ENCODE measurements at regions not wholly inside any gene's neighbourhood (a gene's known extent, or its start where the extent isn't known, plus 50 kb on each side); places are given as distances from the start of the nearest gene placed in this dataset.
A peak's percentile ranks its signal among the peaks of the same experiment; 100 is the strongest.

DNA sequence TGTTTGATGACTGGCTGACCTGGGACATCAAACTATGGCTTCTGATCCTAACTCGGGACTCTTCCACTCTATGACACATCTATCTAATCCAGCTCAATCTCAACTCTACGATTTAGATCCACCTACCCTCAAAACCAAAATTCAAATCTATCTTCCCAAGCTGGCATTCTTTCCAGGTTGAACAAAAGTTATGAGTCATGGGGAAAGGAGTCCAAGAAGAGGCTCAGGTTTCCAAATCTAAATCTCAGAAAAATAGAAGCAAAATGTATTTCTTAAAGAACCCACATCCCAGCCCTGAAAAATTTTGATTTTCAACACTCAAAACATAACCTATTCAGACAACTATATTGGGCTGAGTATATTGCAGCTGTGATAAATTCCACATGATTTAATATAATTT, 143.9 kb upstream of the IPO5 start:
- no peak for DNase-seq

GRCh38 chr13:97810152-97810551, 143.3 kb upstream of the IPO5 start:
- DNase-seq, result peak; percentile 12

GRCh38 chr13:97822377-97822776, 131.1 kb upstream of the IPO5 start:
- DNase-seq, result no peak

DNA sequence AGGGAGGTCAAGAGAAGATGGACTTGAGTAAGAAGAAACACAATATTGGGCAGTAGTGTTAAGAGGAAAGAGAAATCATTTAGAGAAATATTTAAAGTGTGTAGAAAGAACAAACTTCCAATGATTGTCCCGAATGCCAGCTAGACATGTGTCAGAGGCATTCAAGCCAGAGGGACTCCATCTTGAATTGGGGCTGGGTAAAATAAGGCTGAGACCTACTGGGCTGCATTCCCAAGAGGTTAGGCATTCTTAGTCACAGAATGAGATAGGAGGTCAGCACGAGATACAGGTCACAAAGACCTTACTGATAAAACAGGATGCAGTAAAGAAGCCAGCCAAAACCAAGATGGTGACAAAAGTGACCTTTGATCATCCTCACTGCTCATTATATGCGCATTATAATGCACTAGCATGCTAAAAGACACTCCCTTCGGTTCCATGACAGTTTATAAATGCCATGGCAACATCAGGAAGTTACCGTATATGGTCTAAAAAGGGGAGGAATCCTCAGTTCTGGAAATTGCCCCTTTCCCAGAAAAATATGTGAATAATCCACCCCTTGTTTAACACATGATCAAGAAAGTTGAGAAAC, 127.0 kb upstream of the IPO5 start:
- DNase-seq, result no peak

DNA sequence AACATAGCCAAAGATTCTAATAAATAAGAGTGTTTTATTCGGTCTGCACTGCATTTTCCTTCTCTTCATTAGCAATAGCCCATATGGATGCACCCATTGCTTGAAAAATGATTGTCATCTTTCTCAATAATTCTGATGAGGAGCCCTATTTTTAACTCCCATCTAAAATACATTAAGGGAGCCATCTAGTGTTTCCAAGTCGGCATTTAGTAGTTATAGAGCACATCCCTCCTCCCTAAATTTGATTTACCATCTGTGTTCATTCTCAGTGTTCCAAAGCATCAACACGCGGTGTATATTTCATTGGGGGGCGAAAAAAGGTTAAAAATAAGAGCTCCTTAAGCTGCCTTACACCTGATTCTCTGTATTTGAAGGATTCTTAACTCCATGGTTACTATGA, 119.2 kb upstream of the IPO5 start:
- DNase-seq, result peak; percentile 7

GRCh38 chr13:97843189-97843588, 110.3 kb upstream of the IPO5 start:
- no peak for DNase-seq

DNA sequence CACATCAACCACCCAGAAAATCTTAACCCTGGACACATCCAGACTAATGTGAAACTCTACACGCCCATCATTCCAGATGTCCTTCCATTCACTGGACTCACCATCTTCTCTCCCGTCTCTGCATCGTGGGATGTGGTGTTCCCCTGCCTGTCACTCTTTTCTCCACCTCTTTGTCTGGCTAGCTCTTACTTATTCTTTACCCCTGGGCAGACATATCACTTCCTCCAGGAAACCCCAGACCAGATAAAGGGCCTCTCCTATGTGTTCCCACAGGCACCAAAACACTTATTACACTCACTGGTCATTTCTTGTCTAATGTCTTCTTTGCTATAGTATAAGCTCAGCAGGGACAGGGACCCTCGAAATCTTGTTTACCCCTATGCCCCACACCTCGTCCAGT, 109.3 kb upstream of the IPO5 start:
- no peak for DNase-seq

DNA sequence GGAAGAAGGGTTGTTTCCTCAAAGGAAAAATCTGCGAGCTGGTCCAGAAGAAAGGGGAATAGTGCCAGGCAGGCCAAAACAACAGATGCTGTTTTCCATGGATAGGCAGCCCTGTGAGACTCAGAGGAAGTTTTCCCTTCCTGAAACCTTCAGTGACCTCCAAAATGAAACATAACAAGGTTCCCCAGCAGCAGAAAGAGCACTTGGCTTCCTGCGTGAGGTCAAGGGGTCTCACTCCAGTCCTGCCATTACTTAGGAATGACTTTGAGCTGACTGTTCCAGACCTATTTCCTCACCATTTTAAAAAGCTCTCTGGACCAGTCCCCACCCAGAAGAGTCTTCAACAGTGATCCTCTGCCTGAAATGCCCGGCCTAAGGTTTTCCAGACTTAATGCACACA, 104.6 kb upstream of the IPO5 start:
- DNase-seq, result no peak

GRCh38 chr13:97849305-97849704, 104.2 kb upstream of the IPO5 start:
- DNase-seq, result no peak

DNA sequence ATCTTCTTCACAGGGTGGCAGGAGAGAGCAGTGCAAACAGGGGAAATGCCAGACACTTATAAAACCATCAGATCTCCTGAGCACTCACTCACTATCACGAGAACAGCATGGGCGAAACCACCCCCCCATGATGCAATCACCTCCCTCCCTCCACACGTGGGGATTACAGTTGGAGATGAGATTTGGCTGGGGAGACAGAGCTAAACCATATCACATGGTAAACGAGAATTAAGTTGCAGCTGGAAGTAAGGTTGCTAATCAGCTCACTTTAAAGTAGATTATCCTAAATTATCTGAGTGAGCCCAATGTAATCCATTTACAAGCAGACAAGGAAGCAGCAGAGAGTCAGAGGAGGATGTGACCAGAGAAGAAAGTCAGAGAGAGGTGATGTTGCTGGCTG, 102.2 kb upstream of the IPO5 start:
- no peak for DNase-seq

DNA sequence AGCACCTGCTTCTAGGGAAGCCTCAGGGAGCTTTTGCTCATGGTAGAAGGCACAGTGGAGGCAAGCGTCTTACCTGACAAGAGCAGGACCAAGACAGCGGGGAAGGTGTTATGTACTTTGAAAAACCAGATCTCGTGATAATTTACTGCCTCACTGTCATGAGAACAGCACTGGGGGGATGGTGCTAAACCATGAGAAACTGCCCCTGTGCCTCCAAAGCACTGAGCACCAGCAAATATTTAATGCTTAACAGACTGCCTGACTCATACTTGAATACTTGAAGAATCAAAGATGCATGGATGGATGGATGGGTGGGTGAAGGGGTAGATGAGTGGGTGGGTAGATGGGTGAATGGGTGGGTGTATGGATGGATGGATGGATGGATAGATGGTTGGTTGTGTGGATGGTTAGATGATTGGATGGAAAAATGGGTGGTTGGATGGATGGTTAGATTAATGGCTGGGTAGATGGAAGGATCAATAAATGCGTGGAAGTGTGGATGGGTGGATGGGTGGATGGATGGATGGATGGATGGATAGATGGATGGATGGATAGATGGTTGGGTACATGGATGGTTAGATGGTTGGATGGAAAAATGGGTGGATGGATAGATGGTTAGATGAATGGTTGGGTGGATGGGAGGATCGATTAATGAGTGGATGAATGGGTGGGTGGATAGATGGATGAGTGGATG, 101.1 kb upstream of the IPO5 start:
- DNase-seq, result no peak

- DNase-seq, result no peak
These were observed 99.9 kb upstream of the IPO5 start for GRCh38 chr13:97853550-97853949.

- peak; percentile 72 for DNase-seq
These were observed 97.7 kb upstream of the IPO5 start for GRCh38 chr13:97855570-97856303.

- DNase-seq, result no peak
These were observed 97.2 kb upstream of the IPO5 start for GRCh38 chr13:97856304-97856675.

DNA sequence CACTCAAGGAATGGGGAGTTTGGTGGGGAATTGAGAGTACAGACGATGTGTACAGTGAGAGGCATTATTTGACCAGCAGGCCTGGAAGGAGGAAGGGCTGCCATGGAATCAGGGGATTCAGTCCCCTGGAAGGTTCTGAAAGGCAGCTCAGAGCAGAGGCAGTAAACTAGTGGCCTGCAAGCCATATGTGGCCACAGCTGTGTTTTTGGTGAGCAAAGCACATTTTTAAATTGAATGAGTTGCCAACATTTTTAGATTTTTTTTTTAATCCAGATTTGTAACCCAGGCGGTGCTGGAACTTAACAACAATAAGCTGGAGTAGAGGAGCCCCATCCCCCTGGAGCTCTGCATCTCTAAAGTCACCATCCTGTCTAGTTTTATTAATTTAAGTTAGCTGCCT, 95.3 kb upstream of the IPO5 start:
- no peak for DNase-seq

DNA sequence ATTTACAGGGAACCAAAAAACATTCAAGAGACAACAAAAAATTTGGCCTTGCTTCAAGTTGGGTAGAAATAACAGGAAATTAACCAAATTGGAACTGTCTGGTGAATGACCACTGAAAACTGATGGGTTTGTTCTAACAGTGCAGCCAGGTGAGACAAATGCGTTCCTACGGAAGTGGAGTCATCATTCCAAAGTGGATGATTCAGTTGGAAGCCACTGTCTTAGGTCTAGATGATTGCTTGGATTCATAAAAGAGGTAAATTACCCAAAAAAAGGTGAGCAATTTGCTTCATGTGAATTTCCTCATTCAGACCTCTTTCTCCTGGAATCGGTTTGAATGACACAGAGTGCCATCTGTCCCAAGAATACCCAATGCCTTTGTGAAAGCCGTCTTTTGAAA, 87.1 kb upstream of the IPO5 start:
- DNase-seq, result no peak

DNA sequence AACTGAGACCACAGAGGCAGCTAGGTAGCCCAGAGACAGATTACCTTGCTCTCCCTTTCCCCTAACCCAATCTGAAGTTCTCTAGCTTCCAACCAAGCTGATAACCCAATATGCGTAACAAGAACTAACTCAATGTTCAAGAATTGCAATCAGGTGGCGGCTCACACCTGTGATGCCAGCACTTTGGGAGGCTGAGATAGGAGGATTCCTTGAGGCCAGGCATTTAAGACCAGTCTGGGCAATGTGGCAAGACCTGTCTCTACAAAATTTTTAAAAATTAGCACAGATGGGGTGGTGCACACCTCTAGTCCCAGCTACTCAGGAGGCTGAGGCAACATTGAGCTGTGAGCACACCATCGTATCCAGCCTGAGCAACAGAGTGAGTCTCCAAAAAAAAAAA, 86.7 kb upstream of the IPO5 start:
- DNase-seq, result no peak

- no peak for DNase-seq
These were observed 80.1 kb upstream of the IPO5 start for GRCh38 chr13:97873398-97873797.

GRCh38 chr13:97875218-97875617, 78.3 kb upstream of the IPO5 start:
- DNase-seq, result no peak

DNA sequence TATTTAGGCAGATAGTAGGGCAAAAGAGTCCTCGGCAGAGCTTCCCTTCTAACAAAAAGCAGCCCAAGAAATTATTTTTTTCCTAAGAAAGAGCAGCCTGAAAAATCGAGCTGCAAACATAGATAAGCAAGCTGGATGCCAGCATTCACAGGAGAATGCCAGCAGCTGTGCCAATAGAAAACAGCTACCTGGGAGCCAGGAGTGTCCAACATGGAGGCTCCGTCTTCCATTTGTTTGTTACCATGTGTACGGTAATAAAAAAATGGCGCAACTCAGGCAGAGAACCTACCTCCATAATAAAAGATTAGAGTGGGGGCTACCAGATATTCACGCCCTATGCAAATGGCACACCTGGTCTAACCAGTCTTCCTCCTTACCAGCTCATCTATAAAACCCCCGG, 77.6 kb upstream of the IPO5 start:
- DNase-seq, result no peak

GRCh38 chr13:97878431-97879375, 74.8 kb upstream of the IPO5 start:
- no peak for DNase-seq

DNA sequence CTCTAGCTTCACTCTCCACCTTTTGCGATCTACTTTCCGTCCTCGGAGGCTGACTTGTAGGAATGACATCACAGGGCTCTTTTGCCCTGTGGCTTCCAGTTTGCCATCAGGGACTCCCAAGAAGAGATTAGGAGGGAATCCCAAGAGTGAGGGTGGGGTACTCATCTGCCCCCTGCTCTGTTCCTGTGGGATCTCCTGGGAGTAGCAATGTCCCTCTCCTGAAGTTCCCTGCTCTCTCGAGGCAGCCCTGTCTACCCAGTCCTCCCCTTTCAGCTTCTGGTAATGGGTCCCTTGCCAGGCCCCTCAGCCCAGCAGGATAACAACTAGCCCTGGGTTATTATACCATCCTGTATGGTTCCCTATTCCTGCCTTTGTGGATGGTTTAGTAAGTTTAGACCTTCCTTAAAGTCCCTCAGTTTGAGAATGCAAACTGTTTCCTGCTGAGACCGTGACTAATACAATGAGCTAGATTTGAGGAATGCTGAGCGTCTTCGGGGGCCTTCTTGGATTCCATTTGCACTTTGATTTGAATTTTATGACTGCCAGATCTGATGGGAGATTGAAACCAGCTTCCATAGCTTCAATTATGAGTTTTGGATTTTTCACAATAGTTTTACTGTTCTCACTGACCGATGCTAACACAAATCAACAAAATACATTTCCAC, 73.7 kb upstream of the IPO5 start:
- no peak for DNase-seq

- DNase-seq, result no peak
These were observed 73.2 kb upstream of the IPO5 start for GRCh38 chr13:97880311-97880675.
